GM19463 (cell line): ENCODE measurements at regions not wholly inside any gene's neighbourhood (a gene's known extent, or its start where the extent isn't known, plus 50 kb on each side); places are given as distances from the start of the nearest gene placed in this dataset.

Experiments
- ATAC-seq: cut with Tn5 transposase; IDR thresholded peaks from one replicate; pipeline ENCODE4 v1.9.1; 2021; ENCODE audit warnings: mild to moderate bottlenecking, moderate library complexity; ENCODE audit not compliant: unreplicated experiment

GRCh38 chr13:85742355-85742754, 56.9 kb downstream of the SLITRK6 start:
- no peak for ATAC-seq

DNA sequence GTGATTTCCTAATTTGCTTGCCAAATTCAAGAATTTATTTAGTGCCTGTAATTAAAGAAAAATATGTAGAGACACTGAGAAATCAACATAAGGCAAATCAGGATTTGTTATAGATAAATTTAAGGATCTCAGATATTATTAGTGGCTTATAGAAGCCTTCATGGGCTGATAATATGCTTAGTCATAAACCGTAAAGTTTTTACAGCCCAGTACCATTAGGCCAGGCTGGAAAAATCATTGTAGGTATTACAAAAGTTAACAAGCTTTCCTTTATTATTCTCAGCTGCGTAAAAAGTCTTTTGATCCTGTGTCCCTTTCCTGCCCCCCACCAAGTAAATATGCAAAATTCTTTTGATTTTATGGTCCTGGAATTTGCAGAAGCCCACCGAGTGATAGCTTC, 58.2 kb downstream of the SLITRK6 start:
- no peak for ATAC-seq

DNA sequence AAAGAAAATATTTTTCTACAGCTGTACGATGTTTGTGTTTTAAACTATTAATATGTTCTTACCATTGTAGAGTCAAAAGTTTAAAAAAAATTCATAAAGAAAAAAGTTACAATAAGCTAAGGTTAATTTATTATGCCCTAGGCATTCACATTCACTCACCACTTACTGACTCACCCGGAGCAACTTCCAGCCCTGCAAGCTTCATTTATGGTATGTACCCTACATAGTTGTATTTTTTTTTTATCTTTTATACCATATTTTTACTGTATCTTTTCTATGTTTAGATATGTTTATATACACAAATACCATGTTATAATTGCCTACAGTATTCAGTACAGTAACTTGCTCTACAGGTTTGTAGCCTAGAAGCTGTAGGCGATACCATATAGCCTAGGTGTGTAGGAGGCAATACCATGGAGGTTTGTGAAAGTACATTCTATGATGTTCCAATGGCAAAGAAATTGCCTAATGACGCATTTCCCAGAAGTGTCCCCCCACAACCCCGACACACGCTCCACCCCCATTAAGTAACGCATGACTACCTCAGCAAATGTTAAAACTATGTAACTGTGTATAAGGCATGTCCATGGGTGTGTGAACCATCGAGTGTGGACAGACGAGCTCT, 60.4 kb downstream of the SLITRK6 start:
- ATAC-seq: no peak

DNA sequence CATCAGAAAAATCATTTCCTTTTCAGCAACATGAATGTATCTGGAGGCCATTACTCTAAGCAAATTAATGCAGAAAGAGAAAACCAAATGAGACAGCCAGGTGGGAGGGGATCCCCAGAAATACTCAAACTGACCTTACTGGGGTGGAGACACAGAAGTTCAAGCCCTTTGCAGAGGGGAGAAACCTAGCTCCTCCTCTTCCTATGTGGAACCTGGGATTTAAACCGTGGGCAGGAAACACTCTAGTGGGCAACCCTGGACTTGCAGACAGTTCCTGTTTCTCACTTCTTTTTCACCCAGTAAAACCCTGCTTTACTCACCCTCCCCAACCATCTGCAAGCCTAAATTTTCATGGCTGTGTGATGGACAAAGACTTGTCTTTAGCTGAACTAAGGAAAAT, 61.3 kb downstream of the SLITRK6 start:
- no peak for ATAC-seq

DNA sequence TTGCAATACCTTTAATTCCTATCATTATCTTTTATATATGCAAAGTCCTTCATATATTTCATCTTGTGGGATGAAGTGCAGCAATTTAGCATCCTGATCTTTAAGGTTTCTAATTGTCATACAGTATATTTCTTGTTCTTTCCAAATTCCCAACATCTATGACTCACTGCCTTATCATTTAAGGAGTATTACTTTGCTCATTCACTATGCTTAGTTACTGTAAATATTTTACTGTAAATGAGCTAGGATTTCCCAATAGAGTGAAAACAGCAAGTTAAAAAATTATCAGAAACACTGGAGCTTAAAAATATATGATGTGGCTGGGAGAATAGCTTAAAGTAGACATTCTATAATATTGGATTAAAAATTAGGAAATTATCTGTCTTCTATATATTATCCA, 69.9 kb downstream of the SLITRK6 start:
- no peak for ATAC-seq

GRCh38 chr13:85728811-85729210, 70.4 kb downstream of the SLITRK6 start:
- no peak for ATAC-seq

GRCh38 chr13:85725433-85725832, 73.8 kb downstream of the SLITRK6 start:
- ATAC-seq: no peak

- ATAC-seq: no peak
Measured at GRCh38 chr13:85724546-85725432, 74.4 kb downstream of the SLITRK6 start.

DNA sequence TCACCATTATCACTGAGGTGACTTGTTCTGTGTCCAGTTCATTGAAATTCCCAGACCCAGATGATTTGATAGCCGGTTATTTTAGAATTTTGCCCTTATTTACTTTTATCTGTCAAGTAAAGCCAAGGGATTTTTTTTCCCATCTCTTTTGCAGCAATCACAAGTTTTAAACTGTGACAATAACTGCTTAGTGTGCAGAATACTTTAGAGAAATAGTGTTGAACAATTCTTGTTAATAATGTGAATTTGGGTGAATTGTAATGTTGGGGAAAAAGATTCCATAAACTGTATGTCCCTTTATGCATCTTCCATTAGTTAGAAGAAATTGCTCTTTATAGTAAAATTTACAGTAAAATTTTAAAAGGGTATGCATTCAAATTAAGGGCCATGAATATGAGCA, 79.5 kb downstream of the SLITRK6 start:
- no peak for ATAC-seq

DNA sequence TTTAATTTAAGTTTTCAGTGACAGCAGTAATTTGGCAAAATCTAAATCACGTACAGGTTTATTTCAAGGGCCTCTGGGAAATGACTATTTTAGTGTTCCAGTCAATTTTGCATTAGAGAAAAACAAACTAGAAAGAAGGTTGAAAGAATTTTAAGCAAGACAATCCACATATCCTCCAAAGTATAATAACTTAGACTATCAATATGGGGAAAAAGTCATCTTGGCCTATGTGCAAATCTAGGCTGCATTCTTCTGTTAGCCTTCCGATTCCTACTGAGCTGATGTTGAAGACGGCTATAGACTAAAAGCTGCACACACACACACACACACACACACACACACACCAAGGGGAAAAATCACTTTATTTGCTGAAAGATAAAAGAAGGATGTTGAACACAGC, 81.3 kb downstream of the SLITRK6 start:
- no peak for ATAC-seq

GRCh38 chr13:85710545-85710944, 88.7 kb downstream of the SLITRK6 start:
- no peak for ATAC-seq

GRCh38 chr13:85709721-85710120, 89.5 kb downstream of the SLITRK6 start:
- ATAC-seq: no peak

- no peak for ATAC-seq
Measured at GRCh38 chr13:85709072-85709471, 90.1 kb downstream of the SLITRK6 start.

DNA sequence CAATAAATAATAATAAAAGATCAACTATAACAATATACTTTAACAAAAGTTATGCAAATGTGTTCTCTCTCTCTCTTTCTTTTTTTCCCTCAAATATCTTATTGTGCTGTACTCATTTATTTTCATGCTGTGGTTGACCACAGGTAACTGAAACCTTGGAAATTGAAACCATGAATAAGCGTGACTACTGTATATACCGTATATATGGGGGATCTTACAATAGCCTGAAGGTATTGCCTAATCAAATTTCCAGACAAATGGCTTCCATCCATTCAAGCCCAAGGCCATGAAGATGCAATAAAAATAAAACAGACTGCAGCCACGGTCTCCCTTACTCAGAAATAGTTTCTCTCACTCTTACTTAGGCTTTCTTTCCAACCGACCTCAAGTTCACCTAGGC, 98.3 kb downstream of the SLITRK6 start:
- no peak for ATAC-seq

DNA sequence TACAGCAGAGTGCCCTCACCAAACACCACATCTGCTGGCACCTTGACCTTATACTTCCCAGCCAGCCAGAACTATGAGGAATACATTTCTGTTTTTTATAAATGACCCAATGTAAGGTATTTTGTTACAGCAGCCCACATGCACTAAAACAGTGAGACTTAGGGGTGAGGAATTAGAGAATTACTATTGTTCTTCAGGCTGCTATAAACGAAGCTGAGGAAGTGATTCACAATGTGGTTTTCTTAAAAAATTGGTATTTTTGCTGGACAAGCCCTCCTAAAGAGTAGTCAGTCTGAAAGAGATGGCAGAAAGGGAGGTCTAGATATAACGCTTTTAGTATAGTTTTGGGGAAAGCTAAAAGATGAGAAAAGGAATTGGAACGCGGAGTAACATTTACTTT, 101.0 kb downstream of the SLITRK6 start:
- no peak for ATAC-seq

DNA sequence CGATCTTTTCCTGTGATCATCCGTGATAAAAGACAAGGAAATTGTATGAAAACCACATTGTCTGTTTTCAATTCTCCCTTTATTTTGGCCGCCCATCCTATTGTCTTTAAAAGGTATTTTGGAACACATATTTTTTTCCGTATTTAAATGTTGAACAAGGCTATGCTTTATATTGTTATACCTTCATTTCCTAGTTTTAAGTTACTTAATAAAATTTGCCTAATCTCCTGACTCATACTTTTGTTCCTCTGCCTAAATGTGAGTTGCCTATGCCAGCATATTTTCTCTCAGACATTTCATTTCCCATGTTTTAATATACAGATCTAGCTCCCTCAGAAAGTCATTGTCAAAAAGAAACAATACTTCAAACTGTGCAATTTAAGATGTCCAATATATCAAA, 104.2 kb downstream of the SLITRK6 start:
- no peak for ATAC-seq

DNA sequence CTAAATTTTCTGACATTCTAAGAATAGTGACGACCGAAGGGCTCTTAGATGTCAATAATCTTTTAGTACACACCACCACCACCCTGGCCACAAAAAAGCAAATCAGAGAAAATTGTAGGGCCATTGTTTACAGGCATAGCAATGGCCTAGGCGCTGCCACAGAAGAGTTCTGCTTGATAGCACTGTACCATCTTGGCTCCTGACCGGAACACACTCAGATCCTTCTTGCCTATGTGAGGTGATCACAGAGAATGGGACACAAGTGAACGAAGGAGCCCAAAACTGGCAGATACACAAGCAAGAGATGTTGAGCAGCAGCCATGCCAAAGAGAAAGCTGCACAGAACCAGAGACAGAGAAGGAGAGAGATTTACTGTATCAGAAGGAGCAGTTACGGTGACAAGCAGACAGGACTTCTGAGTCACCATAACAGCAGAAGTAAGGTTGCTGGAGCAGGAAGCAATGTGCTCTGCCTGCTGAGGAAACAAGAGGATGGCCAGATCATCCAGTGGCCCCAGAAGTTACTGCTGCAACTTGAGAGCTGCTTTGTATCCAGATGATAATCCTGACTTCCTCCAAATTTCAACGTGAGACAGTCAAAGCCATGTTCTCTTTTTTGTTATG, 105.2 kb downstream of the SLITRK6 start:
- no peak for ATAC-seq

GRCh38 chr13:85690368-85690767, 108.9 kb downstream of the SLITRK6 start:
- ATAC-seq: no peak

GRCh38 chr13:85685436-85685835, 113.8 kb downstream of the SLITRK6 start:
- ATAC-seq: no peak

DNA sequence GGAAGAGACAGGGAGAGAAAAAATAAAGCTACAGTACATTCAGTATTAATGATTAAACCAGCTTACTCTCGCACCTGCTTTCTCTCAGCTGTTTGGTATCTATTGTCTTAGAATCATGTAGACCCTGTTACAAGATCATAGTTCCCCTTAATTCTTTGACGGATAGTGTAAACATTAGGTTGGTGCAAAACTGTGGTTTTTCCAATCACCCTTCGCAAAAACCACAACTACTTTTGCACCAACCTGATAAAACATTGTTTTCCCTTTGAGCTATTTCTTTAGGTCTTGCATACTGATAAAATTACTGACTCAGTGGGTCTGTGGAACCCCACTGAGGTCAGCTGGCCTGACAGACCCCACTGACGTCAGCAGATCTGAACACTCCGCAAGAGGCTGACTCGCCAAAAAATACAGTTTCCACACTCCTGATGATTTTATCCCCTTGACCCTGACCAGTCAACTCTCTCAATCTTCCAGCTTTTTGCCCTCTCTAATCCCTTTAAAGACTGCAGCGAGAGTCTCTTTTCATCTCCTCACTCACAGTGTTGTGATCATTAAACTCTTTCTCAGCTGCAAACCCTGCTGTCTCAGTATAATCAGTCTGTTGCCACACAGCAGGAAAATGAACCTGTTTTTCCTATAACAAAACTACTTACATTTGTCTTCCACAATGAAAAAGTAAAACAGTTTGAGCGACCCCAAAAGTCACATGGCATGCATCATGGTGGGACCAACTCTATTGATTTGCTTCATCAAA, 123.9 kb downstream of the SLITRK6 start:
- no peak for ATAC-seq

GRCh38 chr13:85671336-85671735, 127.9 kb downstream of the SLITRK6 start:
- ATAC-seq: no peak
